ELF-1 (cell line): ENCODE measurements at regions not wholly inside any gene's neighbourhood (a gene's known extent, or its start where the extent isn't known, plus 50 kb on each side); places are given as distances from the start of the nearest gene placed in this dataset.
A peak's percentile ranks its signal among the peaks of the same experiment; 100 is the strongest.

ENCODE experiments used
- DNase-seq: peaks from one replicate; pipeline ENCODE4 v3.0.0-alpha.2; 2016; ENCODE audit warnings: low read depth, low spot score

DNA sequence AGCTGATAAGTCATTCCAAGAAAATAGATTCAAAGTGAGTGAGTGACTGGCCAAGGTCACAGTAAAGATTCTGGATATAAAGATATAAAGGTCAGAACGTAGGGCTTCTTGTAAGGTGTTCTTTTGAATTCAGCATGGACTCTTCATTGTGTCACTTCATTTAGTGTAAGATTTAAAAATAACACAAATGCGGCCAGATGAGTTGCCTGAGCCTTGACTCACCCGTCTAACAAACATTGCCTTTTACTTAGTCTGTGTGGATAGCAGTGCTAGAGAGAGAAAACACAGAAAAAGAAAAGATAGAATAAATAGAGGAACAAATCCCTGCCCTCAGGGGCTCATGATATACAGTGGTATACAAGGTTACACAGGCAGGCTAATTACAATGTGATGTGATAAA, 223.4 kb downstream of the PLPP3 start:
- DNase-seq: no peak

DNA sequence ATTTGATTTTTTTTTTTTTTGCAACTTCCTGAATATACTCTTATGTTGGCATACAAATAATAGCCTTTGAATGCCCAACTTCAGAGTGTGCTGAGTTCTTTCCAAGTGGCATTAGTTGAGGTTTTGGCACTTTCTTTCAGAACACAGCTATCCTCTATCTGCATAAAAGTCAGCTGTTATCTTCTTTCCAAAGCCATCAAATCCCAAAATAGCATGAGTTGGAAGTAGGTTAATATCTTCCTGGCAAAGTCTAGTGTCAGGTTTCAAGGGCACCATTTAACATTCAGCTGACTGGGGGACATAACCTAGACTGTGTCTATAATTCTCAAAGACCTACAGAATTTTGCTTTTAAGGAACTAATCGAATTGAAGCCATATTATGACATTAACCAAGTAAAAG, 223.9 kb downstream of the PLPP3 start:
- DNase-seq: no peak

GRCh38 chr1:56345831-56346230, 233.5 kb downstream of the PLPP3 start:
- no peak for DNase-seq

- no peak for DNase-seq
Measured at GRCh38 chr1:56340977-56341376, 238.4 kb downstream of the PLPP3 start.

GRCh38 chr1:56339786-56340465, 239.4 kb downstream of the PLPP3 start:
- DNase-seq: no peak

DNA sequence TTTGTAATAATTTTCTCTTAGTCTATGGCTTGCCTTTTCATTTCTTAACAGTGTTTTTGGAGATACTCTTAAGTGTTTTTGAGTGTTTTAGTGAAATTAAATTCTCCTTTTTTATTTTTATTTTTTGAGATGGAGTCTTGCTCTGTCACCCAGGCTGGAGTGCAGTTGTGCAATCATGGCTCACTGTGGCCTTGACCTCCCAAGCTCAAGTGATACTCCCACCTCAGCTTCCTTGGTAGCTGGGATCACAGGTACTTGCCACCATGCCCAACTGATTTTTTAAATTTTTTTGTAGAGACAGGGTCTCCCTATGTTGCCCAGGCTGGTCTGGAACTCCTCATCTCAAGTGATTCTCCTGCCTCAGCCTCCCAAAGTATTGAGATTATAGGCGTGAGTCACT, 240.3 kb downstream of the PLPP3 start:
- no peak for DNase-seq

DNA sequence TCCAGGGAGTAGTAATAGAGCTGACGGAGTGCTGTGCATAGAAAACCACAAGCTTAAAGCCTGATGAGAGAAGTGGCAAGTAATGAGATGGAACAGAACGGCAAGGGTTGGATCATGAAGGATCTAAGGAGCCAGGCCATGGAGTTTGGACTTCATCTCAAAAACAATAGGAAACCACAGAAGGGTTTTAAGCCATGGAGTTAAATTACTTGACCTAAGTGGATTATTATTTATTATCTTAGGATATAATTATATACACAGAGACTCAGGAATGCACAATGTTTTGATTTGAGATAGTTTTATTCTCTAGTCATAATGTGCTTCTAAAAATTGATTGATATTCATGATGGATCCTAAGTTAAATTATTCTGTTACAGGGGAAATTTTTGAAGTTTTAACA, 242.4 kb downstream of the PLPP3 start:
- no peak for DNase-seq

DNA sequence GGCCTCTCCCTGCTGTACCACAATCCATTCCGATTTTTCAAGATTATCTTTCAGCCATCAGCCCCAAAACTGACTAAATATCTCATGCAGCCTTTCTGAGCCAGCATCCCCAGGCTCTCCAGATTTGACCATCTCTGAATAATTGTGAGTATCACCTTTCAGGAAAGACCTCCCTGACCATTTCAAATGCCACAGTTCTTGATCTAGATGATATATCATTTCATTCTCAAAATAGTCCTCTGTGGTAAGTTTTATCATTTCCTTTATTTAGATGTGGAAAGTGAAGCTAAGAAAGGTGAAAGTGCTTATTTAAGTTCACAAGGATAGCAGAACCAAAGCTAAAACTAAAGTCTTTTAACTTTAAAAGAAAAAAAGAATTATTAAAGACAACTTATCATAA, 244.0 kb downstream of the PLPP3 start:
- no peak for DNase-seq

DNA sequence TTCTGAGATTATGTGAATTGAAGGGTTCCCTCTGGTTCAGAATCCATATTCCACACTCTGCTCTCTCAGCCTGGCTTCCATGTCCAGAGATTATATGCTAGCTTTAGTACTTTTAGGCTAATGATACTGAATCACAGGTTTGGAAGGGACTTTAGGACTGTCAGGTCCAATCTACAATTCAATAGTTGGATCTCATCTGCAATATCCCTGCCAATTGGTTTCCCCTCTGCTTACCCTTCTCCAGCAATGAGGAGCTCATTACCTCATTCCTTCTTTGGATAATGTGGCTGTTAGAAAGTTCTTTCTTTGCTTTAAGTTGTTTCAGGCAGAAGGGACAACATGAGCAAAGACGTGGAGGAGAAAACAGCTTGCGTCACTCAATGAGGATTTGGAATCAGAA, 245.3 kb downstream of the PLPP3 start:
- DNase-seq: no peak

GRCh38 chr1:56333461-56333860, 245.9 kb downstream of the PLPP3 start:
- DNase-seq: no peak

GRCh38 chr1:56331892-56332567, 247.3 kb downstream of the PLPP3 start:
- DNase-seq: peak; percentile 86

DNA sequence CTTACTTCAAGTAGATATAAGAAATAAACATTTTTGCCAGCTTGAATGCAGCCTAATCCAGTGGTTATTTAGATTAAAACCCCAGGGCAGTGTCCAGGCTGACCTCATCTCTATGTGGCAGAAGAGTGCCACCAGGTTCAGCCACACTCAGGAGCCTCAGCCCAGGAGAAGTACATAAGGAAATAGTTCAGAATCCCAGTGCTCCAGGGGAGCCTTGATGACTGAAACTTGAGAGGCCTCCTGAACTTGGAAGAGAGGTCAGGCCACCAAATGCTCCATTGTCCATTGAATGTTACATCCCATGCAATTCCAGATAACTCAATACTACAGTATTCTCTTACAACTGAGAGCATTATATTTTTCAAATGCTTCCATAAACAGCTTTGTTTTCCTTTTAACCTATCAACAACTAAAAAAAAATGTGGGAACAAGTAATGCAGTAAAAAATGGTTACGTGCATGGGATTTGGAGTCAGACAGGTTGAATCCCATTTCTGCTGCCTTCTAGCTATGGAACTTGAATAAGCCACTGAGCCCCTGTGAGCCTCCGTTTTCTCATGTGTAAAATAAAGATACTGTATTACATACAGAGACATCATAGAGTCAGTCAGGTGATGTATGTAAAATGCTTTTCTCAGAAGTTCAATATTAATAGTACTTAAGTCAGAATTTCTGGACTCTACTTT, 248.0 kb downstream of the PLPP3 start:
- no peak for DNase-seq

DNA sequence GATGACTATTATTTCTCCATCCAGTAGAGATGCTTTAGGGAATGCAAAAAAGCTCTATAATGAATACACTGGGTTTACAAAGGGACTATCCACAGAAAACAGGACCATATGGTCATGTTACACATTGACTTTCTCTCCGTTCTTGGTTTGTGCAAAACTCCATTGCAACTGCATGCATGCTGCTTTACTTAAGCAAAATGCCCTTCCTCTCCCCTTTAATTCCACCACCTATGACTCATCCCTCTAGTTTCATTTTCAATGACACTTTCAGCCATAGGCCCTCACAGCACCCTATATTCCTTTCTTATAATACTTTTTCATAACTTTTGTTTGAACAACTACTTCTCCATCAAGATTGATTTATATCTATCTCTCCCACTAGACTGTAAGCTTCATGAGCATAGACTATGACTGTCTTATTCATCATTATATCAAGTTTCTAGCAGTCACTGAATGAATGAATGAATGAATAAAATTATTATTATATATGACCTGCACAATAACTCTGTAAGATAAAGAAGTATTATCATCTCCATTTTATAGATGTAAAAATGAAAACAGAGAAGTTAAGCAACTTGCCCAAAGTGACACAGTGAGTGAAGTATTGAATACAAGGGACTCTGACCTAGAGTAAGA, 248.9 kb downstream of the PLPP3 start:
- no peak for DNase-seq

DNA sequence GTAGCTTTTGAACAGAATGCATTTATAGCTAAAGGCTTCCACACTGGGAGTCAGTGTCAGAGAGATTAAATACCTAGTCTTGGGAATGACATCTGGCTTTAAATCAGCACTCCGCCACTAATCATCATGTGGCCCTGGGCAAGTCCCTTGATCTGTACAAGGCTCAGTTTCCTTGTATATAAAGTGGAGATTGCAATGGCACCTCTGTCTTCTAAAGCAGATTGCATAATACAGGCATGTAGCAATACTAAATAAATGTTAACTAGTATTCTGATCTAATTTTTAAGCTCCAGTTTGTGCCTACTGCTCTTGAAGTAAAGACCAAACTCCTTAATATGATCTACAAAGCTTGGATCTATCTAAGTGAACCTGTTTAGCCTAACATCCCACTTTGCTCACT, 249.4 kb downstream of the PLPP3 start:
- DNase-seq: no peak

DNA sequence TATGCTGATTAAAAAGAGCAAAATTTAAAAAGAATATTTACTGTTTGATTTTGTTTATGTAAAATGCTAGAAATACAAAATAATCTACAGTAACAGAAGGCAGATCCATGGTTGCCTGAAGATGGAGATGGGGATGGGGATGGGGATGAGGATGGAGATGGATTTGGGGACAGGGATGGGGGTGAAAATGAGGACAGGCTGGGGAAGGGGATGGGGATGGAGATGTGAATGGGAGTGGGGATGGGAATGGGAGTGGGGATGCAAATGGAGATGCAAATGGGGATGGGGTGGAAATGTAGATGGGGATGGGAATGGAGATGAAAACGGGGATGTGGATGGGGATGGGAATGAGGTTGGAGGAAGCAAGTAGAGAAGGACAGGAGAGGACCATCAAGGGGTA, 252.2 kb downstream of the PLPP3 start:
- no peak for DNase-seq

DNA sequence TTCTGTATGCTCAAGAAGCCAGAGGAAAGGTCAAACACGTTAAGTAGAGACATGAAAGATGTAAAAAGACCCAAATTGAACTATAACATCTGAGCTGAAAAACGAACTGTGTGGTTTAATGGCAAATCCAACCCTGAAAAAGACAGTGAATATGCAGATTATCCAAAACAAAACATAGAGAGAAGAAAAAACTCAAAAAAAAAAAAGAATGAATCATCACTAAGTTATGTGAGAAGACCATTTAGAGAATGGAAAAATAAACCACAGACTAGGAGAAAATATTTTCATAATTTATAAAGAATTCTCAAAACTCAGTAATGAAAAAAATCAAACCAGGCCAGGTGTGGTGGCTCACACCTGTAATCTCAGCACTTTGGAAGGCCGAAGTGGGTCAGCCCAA, 253.3 kb downstream of the PLPP3 start:
- DNase-seq: no peak

- DNase-seq: no peak
Measured at GRCh38 chr1:56324504-56324903, 254.9 kb downstream of the PLPP3 start.

GRCh38 chr1:56322211-56322610, 257.2 kb downstream of the PLPP3 start:
- DNase-seq: peak; percentile 61

GRCh38 chr1:56321150-56321490, 258.2 kb downstream of the PLPP3 start:
- no peak for DNase-seq

DNA sequence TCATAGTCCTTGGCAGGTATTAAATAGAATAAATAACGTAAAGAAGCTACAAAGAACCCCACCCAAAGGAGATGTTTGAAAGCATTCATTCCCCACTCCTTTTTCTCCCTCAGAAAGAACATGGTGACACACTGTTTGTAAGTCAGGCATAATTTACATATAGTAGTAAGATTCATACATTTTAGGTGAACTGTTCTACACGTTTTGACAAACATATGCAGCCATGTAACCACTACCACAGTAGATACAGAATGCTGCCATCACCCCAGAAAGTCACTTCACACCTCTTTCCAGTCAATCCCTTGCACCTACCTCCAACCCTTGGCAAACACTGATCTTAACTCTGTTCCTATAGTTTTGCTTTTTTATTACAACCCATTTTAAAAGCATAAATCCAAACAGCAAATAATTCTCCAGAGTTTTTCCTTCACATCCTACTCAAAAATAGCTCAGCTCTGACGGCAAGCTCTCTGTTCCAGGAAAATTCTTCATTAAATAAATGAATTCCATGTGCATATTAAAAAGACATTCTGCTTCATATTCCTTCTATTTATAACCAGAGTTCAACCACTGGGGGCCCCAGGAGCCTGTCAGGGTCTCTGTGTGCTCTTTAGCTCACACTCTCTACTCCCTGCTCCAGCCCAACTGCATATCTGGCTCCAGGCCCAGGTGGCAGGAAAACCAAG, 258.8 kb downstream of the PLPP3 start:
- DNase-seq: no peak

GRCh38 chr1:56317722-56318121, 261.6 kb downstream of the PLPP3 start:
- no peak for DNase-seq

DNA sequence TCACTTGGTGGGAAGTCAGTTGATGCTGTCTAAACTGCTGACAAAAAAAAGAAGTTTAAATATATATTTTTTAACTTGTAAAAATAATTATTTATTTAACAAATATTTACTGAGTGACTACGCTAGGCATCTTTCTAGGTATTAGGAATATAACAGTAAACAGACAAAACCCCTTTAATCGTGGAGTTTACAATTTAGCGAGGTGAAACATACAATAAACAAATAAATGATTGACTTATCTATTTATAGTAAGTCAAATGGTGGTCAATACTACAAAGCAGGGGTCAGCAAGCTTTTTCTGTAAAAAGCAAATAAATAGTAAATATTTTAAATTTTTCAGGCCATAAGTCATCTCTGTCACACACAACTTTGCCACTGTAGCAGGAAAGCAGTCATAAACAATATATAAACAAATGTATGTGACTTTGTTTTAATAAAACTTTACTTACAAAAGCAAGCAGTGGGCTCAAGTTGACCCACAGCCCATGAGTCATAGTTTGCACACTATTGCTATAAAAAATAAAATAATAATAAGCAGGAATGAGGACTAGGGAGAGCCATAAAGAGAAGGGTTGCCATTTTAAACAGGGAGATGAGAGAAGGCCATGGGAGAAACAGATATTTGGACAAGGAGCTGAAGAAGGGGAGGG, 263.9 kb downstream of the PLPP3 start:
- DNase-seq: no peak
